Fibroblast of gingiva (primary cell): ENCODE measurements at regions not wholly inside any gene's neighbourhood (a gene's known extent, or its start where the extent isn't known, plus 50 kb on each side); places are given as distances from the start of the nearest gene placed in this dataset.
"Not testable (repeated sequence)": the region's sequence is repeated elsewhere in the genome, so short reads cannot be mapped to it uniquely, and the experiment has no call there.

Source experiments
- DNase-seq: peaks from one replicate; pipeline ENCODE4 v3.0.0-alpha.2; 2011; ENCODE audit warnings: low read depth

DNA sequence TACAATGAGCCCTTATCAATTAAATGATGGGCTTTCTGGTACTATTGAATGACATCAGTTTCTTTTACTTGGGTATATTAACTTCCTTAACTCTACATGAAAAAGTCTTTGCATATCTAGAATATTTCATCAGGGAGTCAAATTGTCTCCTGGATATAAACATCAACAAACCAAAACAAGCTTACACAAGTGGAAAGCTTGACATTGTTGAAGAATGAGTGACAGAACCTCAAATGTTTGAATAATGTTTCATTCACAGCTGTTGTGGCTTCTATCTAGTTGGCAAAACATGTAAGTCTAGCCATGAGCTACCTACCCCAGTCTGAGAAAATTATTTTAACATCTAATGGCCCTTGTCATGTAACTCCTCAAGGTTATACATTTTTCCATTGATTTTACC, 604.8 kb upstream of the ADAMTS5 start:
- peak; percentile 69 for DNase-seq

DNA sequence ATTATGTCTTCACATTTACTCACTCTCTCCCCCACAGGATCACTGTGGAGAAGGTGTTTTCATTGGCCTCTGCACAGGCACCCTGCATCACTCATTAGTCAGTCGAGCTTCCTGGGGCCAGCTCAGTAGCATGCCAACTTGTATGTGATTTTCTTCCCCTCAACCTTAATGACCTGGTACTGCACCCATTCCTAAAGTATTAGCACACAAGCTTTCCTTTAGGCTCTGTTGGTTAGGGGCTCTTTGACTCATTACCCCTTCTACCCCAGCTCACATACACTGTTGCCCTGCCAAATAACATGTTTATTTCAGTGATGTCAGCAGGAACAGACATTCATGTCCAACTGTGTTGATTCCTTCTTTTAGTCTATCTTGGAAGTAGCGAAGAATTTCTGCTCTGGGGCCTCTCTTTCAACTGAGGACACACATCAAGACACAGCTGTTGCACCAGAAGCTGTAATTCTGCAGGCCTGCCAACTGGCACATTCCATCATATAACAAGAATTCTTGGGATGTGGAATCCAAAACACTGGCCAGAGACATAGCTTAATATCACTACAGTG, 603.5 kb upstream of the ADAMTS5 start:
- peak; percentile 96 for DNase-seq

DNA sequence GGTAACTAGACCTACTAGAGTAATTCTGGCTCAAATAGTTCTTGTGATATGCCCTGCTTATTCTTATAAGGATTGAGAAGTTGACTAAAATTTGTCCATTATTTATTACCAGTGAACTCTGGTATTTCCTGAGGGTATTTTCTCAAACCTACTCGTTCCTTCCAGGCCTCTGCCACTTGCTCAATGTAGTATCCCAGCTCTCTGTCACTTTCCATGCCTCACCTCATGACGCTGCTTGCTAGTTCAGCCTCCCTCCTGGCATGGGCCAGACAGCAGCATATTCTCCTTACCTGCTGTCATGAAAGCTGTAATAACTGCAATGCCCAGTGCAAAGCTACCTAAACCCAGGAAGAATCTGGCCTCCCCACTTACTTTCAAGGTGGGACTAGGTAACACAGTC, 602.9 kb upstream of the ADAMTS5 start:
- no peak for DNase-seq

DNA sequence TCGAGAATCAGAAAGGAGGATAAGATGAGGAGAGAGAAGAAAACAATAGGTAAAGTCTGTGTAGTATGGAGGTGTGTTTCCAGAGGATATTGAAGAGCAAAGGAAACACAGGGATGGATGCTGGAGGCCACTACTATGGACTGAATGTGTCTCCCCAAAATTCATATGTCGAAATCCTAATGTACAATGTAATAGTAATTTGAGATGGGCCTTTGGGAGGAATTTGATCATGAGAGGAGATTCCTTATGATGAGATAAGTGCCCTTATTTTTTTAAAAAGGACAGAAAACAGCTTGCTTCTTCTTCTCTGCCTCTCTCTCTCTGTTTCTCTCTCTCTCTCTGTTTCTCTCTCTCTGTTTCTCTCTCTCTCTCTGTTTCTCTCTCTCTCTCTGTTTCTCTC, 602.2 kb upstream of the ADAMTS5 start:
- peak; percentile 59 for DNase-seq

DNA sequence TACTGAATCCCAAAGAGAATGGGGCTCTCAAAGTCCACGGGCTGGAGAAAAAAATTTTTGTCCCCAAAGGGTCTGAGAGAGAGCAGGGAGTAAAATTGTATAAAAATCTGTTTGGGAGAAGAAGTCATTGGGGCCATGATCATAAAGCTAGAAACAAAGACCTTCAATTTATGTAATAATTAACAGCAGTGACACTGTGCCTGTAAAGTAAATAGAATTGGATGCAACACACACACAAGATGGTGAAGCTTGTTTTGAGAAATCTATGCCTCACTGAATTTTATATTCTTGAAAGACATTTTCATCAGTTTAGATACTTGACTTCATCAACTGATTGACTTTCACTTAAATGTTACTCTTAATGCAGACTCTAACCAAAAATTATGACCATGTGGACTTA, 600.5 kb upstream of the ADAMTS5 start:
- no peak for DNase-seq

DNA sequence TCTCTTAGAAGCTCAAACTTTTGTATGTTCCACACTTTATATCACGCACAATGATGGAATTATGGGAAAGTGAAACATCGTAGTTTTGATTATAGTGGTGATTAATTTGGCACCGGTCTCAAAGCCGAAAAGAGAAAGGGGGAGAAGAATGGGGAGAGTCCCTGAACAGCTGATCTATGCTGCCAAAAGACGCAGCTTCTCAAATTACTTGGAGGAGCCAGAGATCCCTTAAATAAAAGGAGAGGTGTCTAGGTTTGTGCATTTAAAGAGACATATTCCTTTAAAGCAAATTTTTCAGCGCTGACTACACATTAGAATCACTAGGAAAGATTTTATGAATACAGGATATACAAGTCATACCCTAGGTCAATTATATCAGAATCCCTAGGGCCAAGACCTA, 599.6 kb upstream of the ADAMTS5 start:
- DNase-seq: no peak

DNA sequence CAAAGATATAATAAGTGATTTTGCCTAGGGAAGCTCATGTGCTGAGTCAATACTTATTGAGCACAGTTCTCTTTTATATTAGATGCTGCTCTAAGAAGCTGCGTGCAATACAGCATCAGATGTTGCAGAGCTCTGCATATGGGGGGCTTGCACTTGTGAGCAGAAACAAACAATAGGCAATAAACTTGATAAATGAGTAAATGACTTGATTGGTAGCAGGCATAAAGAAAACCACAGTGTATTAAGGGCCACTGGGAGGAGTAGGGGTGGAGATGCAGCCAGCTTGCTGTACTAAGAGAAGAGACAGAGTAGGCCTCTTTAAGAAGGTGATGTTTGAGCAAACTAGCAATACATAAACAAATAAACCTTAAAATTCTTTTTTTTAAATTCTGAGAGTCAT, 598.5 kb upstream of the ADAMTS5 start:
- no peak for DNase-seq

DNA sequence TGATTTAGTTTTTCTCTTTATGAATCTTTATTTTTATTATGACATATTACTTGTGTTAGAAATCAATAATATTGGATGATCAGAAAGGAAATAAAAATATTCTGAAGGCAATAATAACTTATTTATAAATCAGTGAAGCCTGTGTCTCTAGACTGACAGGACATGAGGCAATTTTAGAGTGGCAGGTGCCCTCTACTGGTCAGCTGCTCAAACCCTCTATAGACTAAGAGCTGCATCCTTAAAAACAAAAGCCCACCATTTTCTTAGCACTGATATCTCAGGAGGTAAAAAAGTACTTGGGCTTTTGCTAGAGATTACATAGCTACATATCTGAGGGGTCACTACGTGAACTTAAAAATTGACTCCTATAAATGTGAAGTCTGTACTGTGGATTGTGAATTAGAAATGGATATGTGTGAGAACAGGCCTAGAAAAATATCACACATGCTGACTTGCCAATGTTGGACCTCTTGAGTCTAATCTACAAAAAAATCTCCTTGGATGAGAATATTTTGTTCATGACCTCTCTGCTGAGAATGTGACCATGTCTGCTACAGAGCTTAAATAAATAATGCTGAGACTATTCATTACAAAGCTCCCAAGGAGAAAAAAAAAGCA, 597.9 kb upstream of the ADAMTS5 start:
- peak; percentile 48 for DNase-seq

DNA sequence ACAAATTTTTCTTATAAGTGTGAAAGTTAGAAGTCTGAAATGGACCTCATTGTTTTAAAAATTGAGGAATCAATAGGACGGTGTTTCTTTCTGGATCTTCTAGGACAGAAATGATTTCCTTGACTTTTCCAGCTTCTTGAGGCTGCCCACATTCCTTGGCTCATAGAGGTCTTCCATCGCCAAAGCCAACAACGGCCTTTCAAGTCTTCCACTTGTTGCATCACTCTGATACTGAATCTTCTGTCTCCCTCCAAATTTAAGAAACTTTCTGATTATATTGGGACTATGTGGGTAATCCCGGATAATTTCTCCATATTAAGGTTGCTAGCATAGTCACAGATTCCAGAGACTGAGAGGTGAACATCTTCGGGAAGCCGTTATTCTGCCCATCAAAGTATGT, 595.4 kb upstream of the ADAMTS5 start:
- no peak for DNase-seq

DNA sequence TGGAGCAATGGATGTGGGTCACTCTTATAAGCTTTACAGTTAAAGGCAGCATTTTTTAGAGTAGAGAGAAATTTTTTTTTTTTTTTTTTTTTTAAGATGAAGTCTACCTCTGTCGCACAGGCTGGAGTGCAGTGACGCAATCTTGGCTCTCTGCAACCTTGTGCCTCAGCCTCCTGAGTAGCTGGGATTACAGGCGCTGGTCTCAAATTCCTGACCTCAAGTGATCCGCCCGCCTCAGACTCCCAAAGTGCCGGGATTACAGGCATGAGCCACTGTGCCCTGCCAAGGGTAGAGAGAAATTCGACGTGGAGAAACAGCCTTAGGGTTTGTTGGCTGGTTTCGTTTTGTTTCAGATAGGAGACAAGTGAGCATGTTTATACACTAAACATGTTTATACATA, 594.2 kb upstream of the ADAMTS5 start:
- peak; percentile 66 for DNase-seq

DNA sequence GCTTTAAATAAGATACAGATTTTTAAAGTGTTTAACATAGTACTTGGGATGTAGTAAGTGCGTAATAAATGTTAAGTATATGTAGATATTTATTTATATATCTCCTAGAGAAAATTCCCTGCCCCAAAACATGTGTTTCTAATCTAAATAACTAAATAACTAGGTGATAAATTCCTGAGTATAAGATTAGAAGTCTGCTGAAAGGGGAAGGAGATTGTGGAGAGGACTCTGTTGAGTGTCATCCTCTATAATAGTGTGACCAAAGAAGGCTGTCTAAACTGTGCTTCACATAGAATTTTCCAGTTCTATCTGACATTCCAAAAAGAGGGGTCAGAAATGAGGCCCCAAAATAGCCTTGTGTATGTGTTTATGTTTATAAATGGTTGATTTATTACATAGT, 590.5 kb upstream of the ADAMTS5 start:
- DNase-seq: no peak

DNA sequence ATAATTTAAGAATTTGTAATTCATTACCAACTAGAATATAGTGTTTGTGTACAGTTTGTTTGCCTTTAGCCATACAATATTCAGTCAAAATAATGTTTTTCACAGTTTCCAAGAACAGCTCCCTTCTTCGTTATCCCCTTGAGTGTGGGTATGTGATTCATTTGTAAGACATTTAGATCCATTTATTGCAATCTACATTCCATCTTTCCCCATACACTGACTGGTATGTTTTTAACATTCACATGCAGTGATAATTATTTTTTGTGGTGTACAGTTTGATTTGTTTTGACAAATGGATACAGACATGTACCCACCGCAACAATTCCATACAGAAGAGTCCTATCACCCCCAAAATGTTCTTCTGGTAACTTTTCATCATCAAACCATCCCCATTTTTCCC, 589.1 kb upstream of the ADAMTS5 start:
- peak; percentile 24 for DNase-seq

DNA sequence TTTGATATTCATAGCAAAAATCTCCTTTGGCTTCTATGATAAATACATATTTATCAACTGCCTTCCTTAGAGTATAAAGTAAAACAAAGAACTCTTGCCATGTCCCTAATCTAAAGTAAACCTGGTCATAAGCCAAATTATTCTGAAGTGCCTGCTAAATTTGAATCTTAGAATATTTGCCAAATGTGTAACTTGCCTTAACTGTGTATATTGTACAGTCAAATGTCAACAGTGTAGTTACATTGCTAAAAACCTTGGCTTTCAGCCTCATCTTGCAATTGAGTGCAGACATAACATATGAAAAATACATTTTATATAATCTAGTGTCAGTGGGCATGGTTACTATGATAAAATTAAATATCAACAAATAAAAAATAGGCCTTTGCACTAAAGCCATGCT, 583.4 kb upstream of the ADAMTS5 start:
- peak; percentile 52 for DNase-seq

DNA sequence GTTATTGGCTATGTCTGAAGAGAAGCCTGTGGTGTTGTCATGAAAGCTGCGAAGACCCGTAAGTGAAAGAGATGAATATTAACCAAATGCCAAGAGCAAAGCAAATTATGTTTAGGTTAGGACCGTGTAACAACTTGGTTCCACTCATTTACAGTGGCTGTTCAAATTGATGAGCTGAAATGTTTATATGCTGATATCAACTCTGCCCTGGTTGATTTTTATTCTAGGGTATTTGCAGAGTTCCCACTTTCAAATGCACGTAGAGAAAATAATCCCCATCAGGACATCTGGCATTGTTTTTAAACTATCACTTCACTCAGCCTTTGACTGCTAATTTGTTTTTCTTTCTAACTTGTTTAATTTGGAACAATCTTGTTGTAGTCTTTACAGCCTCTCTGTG, 581.6 kb upstream of the ADAMTS5 start:
- DNase-seq: no peak

DNA sequence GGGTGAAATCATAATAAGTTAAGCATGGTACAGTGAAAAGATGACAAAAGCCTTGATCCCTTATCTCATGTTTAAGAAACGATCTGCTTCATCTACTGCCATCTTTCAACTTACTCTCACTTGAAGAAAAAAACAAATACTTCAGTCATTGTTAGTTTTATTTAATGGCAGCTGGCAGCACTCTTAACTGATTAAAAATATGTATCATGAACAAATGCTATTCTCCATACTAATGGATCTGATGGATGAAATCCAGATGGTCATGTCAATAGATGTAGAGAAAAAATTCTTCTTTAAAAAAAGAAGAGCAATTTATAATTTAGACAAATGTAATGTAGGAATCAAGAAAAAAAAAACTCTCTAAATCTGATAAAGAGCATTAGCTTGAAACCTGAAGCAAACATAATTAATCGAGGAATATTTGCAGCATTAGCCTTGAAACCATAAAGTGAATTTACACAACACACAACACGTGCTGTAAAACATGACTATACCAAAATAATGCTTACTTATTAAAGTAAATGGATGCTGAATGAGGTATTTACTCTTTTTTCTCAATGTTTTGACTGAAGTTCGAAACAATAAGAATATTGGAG, 579.0 kb upstream of the ADAMTS5 start:
- DNase-seq: no peak

DNA sequence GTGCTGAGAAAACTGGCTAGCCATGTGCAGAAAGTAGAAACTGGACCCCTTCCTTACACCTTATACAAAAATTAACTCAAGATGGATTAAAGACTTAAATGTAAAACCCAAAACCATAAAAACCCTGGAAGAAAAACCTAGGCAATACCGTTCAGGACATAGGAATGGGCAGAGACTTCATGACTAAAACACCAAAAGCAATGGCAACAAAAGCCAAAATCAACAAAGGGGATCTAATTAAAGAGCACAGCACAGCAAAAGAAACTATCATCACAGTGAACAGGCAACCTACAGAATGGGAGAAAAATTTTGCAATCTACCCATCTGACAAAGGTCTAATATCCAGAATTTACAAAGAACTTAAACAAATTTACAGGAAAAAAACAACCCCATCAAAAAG, 575.2 kb upstream of the ADAMTS5 start:
- not testable (repeated sequence) for DNase-seq

DNA sequence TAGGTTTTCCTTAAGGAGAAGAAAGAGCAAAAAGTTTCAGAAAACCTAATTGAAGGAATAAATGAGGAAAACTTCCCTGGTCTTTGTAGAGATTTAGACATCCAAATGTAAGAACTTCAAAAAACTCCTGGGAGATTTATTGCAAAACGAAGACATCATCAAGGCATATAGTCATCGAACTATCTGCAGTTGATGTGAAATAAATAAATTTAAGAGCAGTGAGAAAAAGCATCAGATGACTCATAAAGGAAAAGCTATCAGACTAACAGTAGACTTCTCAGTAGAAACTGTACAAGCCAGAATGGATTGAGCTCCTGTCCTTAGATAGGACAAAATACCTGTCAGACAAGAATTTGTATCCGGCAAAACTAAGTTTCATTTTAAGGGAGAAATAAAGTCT, 569.4 kb upstream of the ADAMTS5 start:
- DNase-seq: peak; percentile 37

DNA sequence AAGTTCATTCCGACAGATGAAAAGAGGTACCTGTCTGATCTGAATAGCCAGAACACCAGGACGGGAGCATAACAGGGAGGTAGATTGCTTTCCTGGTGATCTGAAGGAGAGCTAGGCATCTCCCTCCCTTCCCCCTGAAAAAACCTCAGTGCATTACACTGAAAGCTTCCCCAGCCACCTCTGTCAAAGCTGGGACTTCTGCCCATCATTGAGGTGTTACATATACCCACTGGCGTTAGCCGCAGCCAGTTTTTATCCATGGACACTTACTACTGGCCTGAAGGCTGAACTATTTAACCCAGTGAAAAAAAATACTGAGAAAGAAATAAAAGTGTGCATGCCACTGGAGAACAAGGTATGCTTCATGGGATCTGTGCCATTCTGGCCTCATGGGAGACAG, 568.3 kb upstream of the ADAMTS5 start:
- no peak for DNase-seq

DNA sequence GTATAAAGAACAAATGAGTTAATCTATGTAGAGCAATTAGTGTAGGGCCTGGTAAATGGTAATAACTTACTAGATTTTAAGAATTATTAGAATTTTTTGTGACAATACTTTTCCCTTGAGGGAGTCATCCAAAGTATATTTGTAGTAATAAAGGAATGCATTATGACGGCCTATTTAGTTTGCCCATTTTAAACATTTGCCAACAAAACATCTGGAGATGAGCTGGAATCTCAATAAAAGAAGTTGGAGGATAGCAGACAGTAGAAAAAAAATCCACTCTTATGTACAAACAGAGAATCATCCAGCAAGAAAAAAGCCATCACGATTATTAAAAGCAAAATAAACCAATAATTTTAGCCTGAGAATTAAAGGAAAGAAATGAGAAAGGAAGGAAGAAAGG, 567.3 kb upstream of the ADAMTS5 start:
- peak; percentile 33 for DNase-seq

DNA sequence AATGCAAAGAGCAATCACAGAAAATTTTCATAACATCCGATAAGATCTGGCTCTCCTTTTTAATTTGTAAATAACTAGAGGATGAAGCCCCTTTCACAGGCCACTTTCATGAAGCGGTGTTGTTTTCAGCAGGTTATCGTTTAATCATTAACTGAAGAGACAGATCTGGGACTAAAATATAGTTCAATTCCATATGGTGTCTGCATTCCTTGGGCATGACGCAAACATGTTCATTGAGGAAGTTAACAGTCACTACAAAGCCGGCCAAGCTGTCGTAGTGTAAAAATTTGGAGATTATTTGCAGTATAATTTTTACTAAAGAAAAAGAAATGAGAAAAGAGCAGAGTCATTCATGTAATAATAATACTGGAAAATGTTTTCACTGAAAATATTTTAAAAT, 565.2 kb upstream of the ADAMTS5 start:
- no peak for DNase-seq

DNA sequence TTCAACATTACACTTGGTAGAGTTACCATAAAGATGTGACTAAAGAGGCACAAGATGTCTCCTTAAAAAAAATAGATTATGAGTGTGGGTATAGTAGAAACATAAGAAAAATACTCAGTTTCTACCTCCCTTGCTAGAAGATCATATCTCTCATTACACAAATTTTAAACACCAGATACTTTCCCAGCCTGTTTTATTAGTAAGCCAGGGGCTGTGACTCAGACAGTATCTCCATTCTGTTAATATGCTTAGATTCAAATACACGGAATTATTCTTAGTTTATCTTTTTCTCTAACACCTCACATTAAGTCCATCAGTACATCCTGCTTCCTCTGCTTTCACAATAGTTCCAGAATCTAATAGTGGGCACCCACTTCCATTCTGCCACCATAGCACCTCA, 561.8 kb upstream of the ADAMTS5 start:
- DNase-seq: no peak

DNA sequence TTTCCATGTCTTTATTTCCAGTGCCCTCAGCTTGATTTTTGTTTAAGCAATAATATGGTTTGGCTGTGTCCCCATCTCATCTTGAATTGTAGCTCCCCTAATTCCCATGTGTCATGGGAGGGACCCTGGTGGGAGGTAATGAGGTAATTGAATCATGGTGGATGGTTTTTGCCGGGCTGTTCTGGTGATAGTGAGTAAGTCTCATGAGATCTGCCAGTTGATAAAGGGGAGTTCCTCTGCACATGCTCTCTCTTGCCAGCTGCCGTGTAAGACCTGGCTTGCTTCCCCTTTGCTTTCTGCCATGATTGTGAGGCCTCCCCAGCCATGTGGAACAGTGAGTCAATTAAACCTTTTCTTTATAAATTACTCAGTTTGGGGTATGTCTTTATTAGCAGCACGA, 559.6 kb upstream of the ADAMTS5 start:
- DNase-seq: no peak

DNA sequence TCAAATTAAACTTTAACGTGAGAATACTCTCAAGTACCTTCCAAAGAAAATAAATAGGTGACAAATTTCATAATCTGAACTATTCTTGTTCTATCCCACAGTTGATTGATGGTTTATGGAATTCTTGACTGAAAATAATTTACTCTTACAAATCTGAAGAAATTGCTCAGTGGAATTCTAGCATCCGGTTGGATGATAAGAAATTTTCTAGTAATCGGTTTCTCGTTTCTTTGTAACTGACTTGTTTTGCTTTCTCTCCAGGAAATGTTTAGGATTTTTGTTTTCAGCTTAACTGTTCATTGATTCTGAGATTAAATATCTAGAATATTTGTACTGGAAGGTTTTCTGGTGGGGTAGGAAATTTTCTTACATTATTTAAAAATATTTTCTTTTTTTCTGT, 558.9 kb upstream of the ADAMTS5 start:
- DNase-seq: no peak

DNA sequence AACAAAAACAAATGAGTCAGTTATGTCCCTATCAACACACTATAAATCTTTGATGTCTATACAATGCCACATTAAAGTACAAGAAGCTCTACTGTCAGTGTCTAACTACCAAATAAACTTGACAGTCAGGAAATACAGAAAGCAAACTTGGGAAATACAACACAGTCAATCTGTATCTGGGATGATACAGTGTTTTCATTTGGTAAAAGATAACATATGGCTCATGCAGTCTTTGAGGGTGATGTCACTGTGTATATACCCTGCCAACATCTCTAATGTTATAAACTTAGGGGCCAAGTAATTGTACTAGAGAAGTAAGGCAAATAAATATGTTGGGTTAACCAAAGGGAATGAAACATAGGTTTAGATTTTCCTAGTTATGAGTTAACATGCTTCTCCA, 552.5 kb upstream of the ADAMTS5 start:
- DNase-seq: peak; percentile 78
